ENCODE measurements at regions not wholly inside any gene's neighbourhood (a gene's known extent, or its start where the extent isn't known, plus 50 kb on each side); places are given as distances from the start of the nearest gene placed in this dataset.

GRCh38 chr22:49086606-49087157 lies 741.0 kb downstream of the BRD1 start:
- H3K27ac Mint-ChIP-seq: no peak overlapping the region
- no peak for TF ChIP-seq CTCF (IDR thresholded peaks at IDR 0.05)

GRCh38 chr22:49086181-49086580 lies 741.5 kb downstream of the BRD1 start:
- H3K36me3 ChIP-seq (ENCODE audit: control insufficient read depth, insufficient read depth, low read length): no peaks in the 10 kb centered on the region
- Mint-ChIP-seq H3K27ac (no peak overlapping the region), H3K9me3 (no peaks in the 10 kb centered on the region), H3K4me3 (no peak overlapping the region), H3K27me3 (ENCODE audit: low read depth in 2 of 2) (no peaks in the 10 kb centered on the region), H3K36me3 (no peaks in the 10 kb centered on the region), H3K4me1 (no peaks in the 10 kb centered on the region)
- WGBS (ENCODE audit: insufficient coverage): 70% methylated on average over 13 of the region's 13 CpGs
- no peaks in the 10 kb centered on the region for H3K9me3 ChIP-seq (ENCODE audit: control insufficient read depth, insufficient read depth, low read length)
- intact Hi-C loops (cut with micrococcal nuclease): no loop called here
- H3K27me3 ChIP-seq (ENCODE audit: control insufficient read depth, insufficient read depth, low read length): no peaks in the 10 kb centered on the region
- no peak overlapping the region for H3K4me3 ChIP-seq (ENCODE audit: low read length)
- ATAC-seq: no peak
- no peak for TF ChIP-seq CTCF (IDR thresholded peaks at IDR 0.05)
- H3K27ac ChIP-seq (ENCODE audit: low read length): no peak overlapping the region
- DNase-seq: no peak
- no peaks in the 10 kb centered on the region for H3K4me1 ChIP-seq (ENCODE audit: control insufficient read depth, insufficient read depth, low read length)

More at GRCh38 chr22:49086606-49087157, 741.0 kb downstream of the BRD1 start:
- no peaks in the 10 kb centered on the region for H3K36me3 ChIP-seq (ENCODE audit: control insufficient read depth, insufficient read depth, low read length)
- no peaks in the 10 kb centered on the region for H3K9me3 ChIP-seq (ENCODE audit: control insufficient read depth, insufficient read depth, low read length)
- no peaks in the 10 kb centered on the region for H3K27me3 ChIP-seq (ENCODE audit: control insufficient read depth, insufficient read depth, low read length)
- WGBS (ENCODE audit: insufficient coverage): 82% methylated on average over 12 of the region's 12 CpGs
- no peaks in the 10 kb centered on the region for H3K4me1 Mint-ChIP-seq
- DNase-seq: no peak
- no peak overlapping the region for H3K4me3 ChIP-seq (ENCODE audit: low read length)
- ATAC-seq: no peak
- H3K4me3 Mint-ChIP-seq: no peak overlapping the region
- H3K27me3 Mint-ChIP-seq (ENCODE audit: low read depth in 2 of 2): no peaks in the 10 kb centered on the region
- H3K36me3 Mint-ChIP-seq: no peaks in the 10 kb centered on the region
- no peaks in the 10 kb centered on the region for H3K4me1 ChIP-seq (ENCODE audit: control insufficient read depth, insufficient read depth, low read length)
- no peaks in the 10 kb centered on the region for H3K9me3 Mint-ChIP-seq
- H3K27ac ChIP-seq (ENCODE audit: low read length): no peak overlapping the region
- intact Hi-C loops (cut with micrococcal nuclease): no loop called here

GRCh38 chr22:49084206-49084605 lies 743.5 kb downstream of the BRD1 start:
- H3K4me1 Mint-ChIP-seq: no peaks in the 10 kb centered on the region
- no peaks in the 10 kb centered on the region for H3K27me3 ChIP-seq (ENCODE audit: control insufficient read depth, insufficient read depth, low read length)
- WGBS (ENCODE audit: insufficient coverage): 67% methylated on average over 8 of the region's 8 CpGs
- H3K9me3 Mint-ChIP-seq: no peaks in the 10 kb centered on the region
- no peak overlapping the region for H3K27ac Mint-ChIP-seq
- H3K27ac ChIP-seq (ENCODE audit: low read length): no peak overlapping the region
- no peaks in the 10 kb centered on the region for H3K36me3 ChIP-seq (ENCODE audit: control insufficient read depth, insufficient read depth, low read length)
- no peak for TF ChIP-seq CTCF (IDR thresholded peaks at IDR 0.05)
- no peak for DNase-seq
- intact Hi-C loops (cut with micrococcal nuclease): no loop called here
- no peak overlapping the region for H3K4me3 Mint-ChIP-seq
- H3K27me3 Mint-ChIP-seq (ENCODE audit: low read depth in 2 of 2): no peaks in the 10 kb centered on the region
- no peaks in the 10 kb centered on the region for H3K4me1 ChIP-seq (ENCODE audit: control insufficient read depth, insufficient read depth, low read length)
- no peaks in the 10 kb centered on the region for H3K9me3 ChIP-seq (ENCODE audit: control insufficient read depth, insufficient read depth, low read length)
- H3K36me3 Mint-ChIP-seq: no peaks in the 10 kb centered on the region
- ATAC-seq: no peak
- H3K4me3 ChIP-seq (ENCODE audit: low read length): no peak overlapping the region

- 77% methylated on average over 8 of the region's 8 CpGs for WGBS (ENCODE audit: insufficient coverage)
- no peak overlapping the region for H3K4me3 ChIP-seq (ENCODE audit: low read length)
- no peak for TF ChIP-seq CTCF (IDR thresholded peaks at IDR 0.05)
- DNase-seq (no peak), ATAC-seq (no peak)
- no peaks in the 10 kb centered on the region for H3K36me3 ChIP-seq (ENCODE audit: control insufficient read depth, insufficient read depth, low read length)
- no peak overlapping the region for H3K27ac ChIP-seq (ENCODE audit: low read length)
- H3K4me3 Mint-ChIP-seq: no peak overlapping the region
- no peaks in the 10 kb centered on the region for H3K27me3 Mint-ChIP-seq (ENCODE audit: low read depth in 2 of 2)
- no peaks in the 10 kb centered on the region for H3K4me1 ChIP-seq (ENCODE audit: control insufficient read depth, insufficient read depth, low read length)
- H3K4me1 Mint-ChIP-seq: no peaks in the 10 kb centered on the region
- no peaks in the 10 kb centered on the region for H3K9me3 ChIP-seq (ENCODE audit: control insufficient read depth, insufficient read depth, low read length)
- no peak overlapping the region for H3K27ac Mint-ChIP-seq
- H3K36me3 Mint-ChIP-seq: no peaks in the 10 kb centered on the region
- intact Hi-C loops (cut with micrococcal nuclease): no loop called here
- H3K27me3 ChIP-seq (ENCODE audit: control insufficient read depth, insufficient read depth, low read length): no peaks in the 10 kb centered on the region
- no peaks in the 10 kb centered on the region for H3K9me3 Mint-ChIP-seq
Observed at GRCh38 chr22:49083607-49084006, 744.1 kb downstream of the BRD1 start.
